ENCODE measurements at regions not wholly inside any gene's neighbourhood (a gene's known extent, or its start where the extent isn't known, plus 50 kb on each side); places are given as distances from the start of the nearest gene placed in this dataset.

DNA sequence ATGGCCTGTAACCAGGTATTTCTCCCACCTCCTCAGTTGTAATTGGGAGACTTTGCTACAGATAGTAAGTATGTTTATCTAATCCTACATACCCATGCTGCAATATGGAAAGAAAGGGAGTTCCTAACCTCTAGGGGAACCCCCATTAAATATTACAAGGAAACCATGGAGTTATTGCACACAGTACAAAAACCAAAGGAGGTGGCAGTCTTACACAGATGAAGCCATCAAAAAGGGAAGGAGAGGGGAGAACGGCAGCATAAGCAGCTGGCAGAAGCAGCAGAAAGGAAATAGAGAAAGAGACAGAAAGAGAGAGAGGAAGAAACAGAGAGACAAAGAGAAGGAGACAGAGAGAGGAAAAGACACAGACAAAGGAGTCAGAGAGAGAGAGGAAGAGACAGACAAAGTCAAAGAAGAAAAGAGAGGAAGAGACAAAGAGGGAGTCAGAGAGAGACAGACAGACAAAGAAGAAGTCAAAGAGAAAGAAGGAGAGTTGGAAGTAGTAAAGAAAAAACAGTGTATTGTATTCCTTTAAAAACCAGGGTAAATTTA lies 142.9 kb downstream of the FASLG start:
- DNase-seq (ENCODE audit: low spot score), result no peak

DNA sequence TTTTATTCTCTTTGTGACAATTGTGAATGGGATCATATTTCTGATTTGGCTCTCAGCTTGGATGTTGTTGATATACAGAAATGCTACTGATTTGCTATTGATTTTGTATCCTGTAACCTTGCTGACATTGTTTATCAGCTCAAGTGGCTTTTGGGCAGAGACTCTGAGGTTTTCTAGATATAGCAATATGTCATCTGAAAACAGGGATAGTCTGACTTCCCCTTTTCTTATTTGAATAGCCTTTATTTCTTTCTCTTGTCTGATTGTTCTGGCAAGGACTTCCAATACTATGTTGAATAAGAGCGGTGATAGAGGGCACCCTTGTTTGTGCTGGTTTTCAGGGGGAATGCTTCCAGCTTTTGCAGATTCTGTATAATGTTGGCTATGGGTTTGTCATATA lies 150.8 kb downstream of the FASLG start:
- no peak for DNase-seq (ENCODE audit: low spot score)

DNA sequence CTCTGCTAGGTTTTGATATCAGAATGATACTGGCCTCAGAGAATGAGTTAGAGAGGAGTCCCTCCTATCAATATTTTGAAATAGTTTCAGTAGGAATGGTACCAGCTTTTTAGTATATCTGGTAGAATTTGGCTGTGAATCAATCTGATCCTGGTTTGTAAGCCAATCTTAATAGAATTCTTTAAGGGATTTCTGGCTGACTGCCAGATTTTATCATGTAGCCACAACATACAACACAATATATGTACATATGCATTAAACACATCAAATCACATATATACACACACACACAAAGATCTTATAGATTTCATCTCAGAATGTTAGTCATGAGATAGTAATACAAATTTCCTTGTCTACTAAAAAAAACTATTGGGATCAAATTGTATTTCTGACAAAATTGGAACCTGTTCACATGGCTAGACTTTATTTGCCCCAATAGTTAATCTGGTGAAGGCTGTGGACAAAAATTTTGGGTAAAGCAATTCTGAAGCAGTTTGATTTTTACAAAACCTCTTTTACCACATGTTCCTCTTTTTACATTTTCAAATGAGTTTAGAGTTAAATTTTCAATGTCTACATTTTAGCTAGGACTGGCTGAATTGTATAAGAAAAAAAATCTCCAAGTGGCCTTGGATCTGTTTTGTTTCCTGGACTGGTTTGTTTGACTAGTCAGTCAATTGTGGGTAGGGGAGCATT lies 151.7 kb downstream of the FASLG start:
- DNase-seq (ENCODE audit: low spot score), result no peak

DNA sequence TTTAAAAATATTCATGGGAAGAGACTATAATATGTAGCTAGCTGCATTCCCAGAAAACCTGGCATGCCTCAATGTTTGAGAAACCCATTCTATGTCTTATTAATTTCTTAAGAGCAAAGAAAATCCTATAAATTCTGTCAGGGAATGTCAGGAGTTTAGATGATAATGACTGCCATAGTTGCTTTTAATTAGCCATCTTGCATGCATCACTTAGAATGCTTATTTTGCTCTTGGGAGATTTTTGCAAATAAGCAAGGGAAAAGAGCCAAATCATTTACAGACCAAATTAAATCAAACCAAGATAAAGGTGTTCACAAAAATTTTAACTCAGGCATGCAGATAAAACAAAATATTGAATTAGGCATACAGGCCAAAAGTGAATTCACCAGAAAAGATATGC lies 152.8 kb downstream of the FASLG start:
- DNase-seq (ENCODE audit: low spot score), result no peak

DNA sequence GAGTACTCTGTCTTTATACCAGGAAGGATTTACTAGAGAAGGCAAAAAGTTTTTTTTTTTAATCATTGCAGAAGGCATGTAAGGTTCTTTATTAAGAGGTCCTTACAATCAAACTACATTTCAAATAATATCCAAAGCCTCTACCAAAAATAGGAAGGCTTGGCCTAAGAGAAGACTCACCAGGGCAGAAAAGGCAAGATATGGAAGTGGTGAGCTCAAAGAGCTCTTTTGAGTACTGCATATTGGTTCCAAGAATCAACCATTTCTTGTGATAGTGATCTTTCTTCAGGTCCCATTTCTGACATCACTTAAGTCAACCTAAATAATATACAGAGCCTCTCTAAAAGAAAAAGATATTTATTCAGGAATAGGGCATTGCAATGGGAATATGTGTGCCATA lies 153.2 kb downstream of the FASLG start:
- DNase-seq (ENCODE audit: low spot score), result no peak

DNA sequence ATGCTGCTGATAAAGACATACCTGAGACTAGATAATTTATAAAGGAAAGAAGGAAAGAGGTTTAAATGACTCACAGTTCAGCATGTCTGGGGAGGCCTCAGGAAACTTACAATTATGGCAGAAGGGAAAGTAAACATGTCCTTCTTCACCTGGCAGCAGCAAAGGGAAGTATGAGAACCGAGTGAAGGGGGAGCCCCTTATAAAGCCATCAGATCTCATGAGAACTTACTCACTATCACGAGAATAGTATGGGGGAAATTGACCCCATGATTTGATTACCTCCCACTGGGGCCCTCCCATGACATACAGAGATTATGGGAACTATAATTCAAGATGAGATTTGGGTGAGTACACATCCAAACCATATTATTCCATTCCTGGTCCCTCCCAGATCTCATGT lies 154.4 kb downstream of the FASLG start:
- no peak for DNase-seq (ENCODE audit: low spot score)

DNA sequence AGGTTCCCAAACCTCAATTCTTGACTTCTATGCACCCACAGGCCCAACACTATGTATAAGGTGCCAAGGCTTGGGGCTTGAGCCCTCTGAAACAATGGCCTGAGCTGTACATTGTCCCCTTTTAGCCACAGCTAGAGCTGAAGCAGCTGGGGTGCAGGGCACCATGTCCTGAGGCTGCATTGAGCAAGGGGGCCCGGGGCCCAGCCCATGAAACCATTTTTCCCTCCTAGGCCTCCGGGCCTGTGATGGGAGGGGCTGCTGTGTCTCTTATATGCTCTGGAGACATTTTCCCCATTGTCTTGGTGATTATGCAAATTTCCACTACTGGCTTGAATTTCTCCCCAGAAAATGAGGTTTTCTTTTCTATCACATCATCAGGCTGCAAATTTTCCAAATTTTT lies 155.5 kb downstream of the FASLG start:
- DNase-seq (ENCODE audit: low spot score), result no peak

DNA sequence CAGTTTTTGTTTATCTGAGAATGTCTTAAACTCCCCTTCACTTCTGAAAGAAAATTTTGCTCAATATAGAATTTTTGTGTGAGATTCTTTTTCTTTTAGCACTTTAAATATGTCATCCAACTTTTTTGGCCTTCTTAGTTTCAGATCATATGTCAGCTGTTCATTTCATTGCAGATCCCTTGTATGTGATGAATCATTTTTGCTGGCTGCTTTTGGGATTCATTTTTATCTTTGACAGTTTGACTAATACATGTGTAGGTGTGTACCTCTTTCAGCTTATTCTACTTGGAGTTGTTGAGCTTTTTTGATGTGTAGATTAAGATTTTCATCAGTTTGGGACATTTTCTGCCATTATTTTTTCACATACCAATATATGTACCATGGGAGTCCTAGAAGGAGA lies 156.8 kb downstream of the FASLG start:
- DNase-seq (ENCODE audit: low spot score), result no peak

DNA sequence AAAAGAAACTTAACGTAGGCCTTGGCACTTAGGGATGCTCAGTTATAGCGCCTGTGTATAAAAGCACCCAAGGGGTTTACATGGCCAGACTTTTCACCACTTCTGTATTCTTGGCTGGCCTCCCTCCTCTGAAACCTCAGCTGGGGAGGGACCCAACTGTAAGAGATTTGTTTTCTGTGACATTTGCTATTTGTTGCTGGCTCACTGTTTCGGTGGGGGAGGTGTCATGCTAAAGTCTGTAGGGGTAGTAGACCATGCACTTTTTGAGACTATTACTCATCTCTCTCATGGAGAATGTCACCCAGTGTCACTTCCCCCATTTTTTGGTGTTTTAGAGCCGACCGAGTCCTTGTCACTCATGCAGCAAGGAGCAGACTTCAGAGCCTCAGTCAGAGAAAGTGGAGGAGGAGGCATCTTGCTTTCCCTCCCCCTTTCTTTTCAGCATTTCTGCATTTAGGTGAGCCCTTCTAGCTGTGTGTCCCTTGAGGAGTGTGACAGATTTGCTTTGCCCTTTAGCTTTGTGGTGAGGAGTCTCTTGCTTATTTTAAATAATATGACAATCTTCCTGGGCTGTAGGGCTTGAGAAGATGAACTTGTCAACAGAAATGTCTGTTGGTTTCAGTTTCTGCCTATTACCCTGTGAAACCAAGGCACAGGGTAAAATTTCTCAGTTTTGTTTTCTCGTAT lies 160.1 kb downstream of the FASLG start:
- no peak for DNase-seq (ENCODE audit: low spot score)

DNA sequence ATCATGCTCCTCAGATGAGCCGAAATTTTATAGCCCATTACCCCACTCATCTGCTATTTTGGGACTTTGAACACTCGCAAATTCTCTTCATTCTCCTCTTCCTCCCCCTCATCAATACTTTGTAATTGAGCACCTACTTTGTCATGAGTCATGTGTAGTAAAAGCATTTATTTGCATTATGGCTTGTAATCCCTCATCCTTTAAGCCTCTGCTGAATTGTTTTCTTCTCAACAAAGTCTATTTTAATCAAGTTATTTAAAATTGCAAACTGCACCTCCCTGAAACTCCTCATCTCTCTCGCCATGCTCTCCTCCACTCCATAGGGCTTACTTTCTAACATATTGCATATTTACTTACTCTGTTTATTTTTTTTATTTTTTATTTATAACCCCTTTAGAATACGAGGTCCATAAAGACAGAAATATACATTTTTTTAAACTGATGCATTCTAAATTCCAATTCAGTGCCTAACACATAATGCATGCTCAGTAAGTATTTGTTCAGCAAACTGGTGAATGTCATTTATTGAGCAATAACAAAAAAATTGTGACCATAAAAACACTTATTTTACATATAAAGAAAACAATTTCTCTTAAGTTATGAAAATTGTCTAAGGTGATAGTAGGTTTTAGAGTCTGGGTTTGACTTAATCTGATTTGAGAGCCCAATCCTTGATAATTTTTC lies 161.7 kb downstream of the FASLG start:
- no peak for DNase-seq (ENCODE audit: low spot score)

DNA sequence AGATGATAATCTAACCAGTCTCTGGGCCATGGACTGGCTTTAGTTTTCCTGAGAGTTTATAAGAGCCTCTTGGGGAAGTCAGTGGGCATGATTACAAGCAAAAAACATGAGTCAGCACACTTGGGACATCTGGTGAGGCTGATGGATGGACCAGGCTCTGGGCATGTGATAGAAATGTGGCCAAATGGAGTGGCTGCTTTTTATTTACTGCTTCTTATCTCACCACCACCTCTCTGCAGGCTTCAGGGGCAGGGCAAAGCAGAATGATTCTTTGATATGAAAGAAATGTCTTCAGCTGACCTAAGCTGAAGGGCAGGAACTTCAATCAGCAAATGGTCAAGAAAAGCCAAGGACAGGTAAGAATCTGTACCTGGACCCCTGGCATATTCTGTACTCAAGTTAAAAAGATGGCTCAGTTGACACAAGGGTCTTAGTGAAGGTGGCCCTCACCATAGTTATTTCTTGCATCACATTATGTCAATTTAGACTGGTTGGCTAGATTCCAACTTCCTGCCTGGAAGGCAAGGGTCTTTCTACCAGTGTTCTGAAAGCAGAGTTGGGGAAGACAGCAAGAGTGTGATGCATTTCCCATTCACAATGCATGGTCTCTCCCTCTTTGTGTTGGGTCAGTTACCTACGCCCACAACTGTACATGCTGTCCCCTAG lies 162.8 kb downstream of the FASLG start:
- DNase-seq (ENCODE audit: low spot score), result no peak

DNA sequence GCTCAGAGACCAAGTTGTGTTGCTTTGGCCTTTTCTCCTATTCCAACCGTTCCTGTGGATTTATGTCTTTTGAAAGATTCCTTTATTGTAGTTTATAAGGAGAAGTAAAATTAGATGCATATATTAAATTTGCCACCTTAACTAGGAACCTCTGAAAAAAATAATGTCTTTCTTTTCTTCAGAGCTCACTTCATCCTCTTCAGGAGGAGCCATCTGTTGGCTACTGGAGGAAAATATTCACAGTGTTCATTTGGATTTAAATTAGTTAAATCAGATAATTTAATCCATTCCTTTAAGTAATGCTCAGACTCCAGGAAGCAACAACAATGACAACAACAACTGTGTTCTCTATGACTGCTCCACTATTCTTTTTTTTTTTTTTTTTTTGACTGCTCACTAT lies 164.0 kb downstream of the FASLG start:
- no peak for DNase-seq (ENCODE audit: low spot score)

DNA sequence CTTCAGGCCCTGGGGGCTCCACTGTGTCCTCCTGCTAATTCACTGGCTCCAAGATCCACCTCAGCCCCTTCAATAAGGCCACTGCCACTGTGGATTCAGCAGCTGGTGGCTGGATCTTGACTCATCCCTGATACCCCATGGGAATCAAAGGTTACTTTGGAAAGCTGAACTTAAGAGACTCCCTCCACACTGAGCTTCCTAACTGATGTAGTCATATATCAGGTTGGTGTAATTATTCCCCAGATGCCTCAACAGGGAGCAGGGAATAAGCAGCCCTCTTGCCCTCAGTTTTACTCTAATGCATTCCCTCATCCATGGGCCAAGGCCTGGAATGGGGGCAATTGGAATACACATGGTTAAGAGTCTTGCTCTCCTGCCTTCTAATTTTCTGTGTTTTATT lies 164.6 kb downstream of the FASLG start:
- DNase-seq (ENCODE audit: low spot score), result no peak

DNA sequence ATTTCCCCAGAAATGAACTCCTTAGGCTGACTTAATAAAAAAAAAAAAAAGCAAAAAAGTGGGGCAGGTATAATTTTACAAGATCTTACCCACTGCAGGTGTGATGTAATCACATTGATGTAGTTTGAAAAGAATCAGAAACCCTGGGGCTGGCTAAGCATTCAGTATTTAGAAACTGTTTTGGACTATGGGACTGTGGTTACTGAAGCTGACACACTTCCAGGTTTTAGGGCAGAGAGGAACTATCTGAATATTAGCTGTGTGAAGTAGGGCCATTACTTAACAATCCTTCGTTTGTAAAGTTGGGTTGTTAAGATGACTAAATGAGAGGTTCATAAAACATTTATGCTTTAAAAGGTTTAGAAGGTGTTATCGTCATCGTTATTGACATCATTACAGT lies 165.3 kb downstream of the FASLG start:
- DNase-seq (ENCODE audit: low spot score), result no peak

DNA sequence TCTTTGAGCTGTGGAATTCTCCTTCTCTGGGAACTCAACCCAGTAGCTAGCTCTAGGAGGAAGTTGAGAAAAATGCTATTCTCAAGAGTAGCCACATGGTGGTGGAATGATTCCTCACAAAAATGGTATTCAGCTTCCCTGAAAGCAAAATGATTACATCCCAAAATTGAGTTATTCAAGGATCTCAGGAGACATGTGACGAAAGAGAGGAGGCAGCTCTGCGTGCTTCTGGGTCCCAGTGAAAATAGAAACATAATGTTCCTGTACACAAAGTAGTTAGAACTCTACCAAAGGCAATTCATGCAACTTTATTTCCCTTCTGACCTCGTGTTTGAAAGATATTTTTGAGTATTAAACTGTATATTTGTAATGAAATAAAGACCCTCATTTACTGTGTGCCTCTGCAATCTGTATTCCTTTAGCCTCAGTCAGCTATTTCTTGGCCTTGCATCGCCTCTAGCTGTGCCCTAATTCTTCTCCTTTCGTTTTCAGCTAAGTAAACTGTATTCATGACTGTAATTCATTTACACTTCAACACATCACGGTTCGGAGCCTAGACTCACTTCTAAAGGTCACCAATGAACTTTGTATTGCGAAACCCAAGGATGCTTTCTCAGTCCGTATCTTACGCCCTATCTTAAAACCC lies 167.3 kb downstream of the FASLG start:
- DNase-seq (ENCODE audit: low spot score), result peak; percentile 70

DNA sequence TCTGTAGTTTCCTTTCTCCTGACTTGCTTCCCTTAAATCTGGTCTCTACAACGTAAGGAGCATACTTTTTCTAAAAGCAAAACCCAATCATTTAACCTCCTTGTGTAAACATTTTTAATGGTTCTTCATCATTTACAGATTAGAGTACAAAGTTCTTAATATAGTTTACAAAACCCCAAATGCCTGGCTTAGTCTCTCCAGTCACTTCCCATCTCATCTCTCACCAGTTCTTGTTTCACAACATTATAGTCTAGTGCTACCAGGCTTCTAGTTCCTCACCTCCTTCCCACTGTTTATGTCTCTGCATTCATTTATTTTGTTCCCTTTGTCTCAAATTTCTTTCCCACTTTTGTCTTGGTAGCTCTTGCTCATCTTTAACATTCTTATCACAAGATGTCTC lies 168.4 kb downstream of the FASLG start:
- no peak for DNase-seq (ENCODE audit: low spot score)

DNA sequence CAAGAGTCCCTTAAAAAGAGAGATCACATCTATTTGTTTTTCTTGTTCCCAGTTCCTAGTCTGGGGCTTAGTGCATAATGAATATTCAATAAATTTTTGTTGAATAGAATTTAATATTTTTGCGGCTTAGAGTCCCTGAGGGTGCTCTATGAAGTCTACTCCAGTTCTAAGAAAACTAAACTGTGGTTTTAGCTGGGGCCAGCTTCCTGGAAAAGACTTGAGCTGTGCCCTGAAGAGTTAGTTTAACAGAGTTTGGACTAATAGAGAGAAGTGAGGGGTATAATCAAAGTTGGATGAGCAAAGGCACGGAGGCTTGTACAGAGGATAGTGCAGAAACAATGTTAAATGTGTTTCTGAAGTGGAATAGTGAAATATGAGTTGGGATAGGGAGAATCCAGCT lies 168.9 kb downstream of the FASLG start:
- DNase-seq (ENCODE audit: low spot score), result no peak

DNA sequence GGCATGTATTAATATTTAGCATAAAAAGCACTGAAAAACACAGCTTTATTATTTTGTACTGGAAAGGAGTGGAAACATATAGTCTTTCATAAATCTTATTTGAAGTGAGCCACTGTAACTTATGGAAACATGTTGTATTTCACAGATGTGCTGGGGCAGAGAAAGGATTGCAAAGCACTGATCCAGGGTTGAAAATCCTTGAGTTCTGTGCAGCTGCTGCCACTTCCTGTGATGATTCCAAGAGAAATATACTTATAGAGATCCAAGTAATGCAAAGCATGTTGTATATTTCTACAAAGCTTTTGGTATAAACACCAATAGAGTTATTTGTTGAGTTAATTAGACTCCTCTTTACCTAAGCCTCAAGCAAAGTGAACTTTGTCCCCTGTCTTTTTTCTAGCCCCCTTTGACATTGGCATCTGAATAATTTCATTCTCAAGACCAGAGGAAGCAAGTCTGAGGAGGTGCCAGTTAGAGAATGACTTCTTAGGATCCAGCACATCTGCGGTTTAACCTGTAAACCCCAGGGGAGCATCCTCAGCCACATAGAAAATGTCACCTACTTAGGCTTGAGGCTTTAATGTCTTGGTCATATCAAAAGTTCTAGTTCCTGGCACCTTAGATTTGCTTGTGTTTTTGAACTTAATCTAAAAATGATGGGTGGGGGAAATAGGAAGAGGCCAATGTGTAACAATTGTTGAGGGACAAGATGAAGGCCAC lies 173.3 kb downstream of the FASLG start:
- no peak for DNase-seq (ENCODE audit: low spot score)

DNA sequence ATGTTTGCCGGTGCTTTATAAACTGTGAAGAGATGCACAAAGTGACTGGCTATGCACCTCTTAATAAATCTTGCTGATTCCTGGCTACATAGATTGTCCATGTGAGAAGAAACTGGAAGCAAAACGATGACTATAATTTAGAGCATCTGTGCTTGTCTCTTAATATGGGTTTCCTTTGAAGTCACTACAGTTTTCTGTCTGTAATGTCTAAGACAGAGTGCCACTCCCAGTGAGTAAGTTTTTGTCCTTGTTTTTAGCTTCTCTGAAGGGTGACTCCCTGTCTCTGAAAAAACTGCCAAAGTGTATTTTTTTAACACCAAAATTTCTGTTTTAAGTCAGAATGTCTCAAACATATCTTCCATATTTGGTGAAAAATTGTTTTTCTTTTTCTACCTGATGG lies 175.1 kb downstream of the FASLG start:
- DNase-seq (ENCODE audit: low spot score), result no peak

DNA sequence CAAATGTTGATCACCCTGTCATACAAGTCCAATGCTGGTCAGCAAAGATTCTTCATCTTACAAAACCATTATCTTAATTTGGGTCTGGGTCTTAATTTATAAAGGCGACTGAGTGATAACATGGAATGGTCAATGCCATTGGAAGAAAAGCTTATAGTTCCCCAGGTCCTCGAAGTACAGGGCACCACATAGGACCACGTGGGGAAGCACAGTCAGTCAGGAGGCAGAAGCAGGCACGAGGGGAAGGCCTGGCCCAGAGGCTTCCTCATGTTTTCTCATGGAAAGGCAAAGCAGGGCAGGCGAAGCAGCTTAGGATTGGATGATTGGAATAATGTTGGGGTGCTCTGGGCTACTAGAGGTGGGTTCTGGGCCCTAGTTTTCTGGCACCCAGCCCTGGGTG lies 175.7 kb downstream of the FASLG start:
- DNase-seq (ENCODE audit: low spot score), result no peak

DNA sequence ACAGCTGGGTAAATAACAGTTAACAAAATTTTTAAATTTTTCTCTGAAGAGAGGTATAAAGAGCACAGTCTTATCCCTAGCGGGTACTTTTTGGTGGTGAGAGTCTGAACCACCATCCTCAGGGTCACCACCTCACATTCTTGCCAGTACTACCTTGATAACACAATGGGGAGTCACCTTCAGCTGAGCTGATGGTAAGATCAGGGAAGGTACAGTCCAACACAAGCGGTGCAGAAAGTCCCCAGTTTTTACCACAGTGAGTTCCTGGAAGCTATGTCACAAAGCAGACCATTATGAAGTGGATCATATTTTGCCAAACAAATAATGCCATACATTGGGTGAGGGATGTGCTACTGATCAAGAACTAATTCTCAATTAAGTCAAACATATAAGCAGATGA lies 176.9 kb downstream of the FASLG start:
- DNase-seq (ENCODE audit: low spot score), result no peak

Measured in RKO (cell line).